ENCODE measurements at regions not wholly inside any gene's neighbourhood (a gene's known extent, or its start where the extent isn't known, plus 50 kb on each side); places are given as distances from the start of the nearest gene placed in this dataset.

- Histone ChIP-seq H3K4me3 (no peak overlapping the region), H3K27ac (no peak overlapping the region), H3K9me3 (no peaks in the 10 kb centered on the region), H3K27me3 (no peaks in the 10 kb centered on the region), H3K36me3 (replicated peaks in 1 of 2; ENCODE audit: insufficient read depth in 1 of 2, low read depth in 2 of 2) (no peaks in the 10 kb centered on the region), H3K4me1 (no peaks in the 10 kb centered on the region)
- WGBS, 2 donors = 52 to 56% methylated on average over 1 of the region's 1 CpG
- intact Hi-C loops (cut with DNase I) = no loop called here
- DNase-seq (no peak), ATAC-seq (no peak)
- no peak for TF ChIP-seq POLR2A (IDR thresholded peaks at IDR 0.05)
- TF ChIP-seq CTCF (IDR thresholded peaks at IDR 0.05) = no peak
Observed at GRCh38 chr3:22777834-22778233, 425.3 kb upstream of the UBE2E2 start.

GRCh38 chr3:22779737-22780136 lies 423.4 kb upstream of the UBE2E2 start:
- 37 to 44% methylated on average over 2 of the region's 2 CpGs for WGBS, 2 donors

GRCh38 chr3:22792533-22792932 lies 410.6 kb upstream of the UBE2E2 start:
- 36 to 54% methylated on average over 5 of the region's 5 CpGs for WGBS, 2 donors
- ATAC-seq = no peak
- no peak for DNase-seq
- Histone ChIP-seq H3K27ac (no peak overlapping the region), H3K4me3 (no peak overlapping the region), H3K4me1 (no peaks in the 10 kb centered on the region), H3K9me3 (no peaks in the 10 kb centered on the region), H3K36me3 (replicated peaks in 1 of 2; ENCODE audit: insufficient read depth in 1 of 2, low read depth in 2 of 2) (no peaks in the 10 kb centered on the region), H3K27me3 (no peaks in the 10 kb centered on the region)
- TF ChIP-seq POLR2A (IDR thresholded peaks at IDR 0.05) (no peak), CTCF (IDR thresholded peaks at IDR 0.05) (no peak)
- intact Hi-C loops (cut with DNase I) = no loop called here

More at GRCh38 chr3:22779737-22780136, 423.4 kb upstream of the UBE2E2 start:
- DNase-seq = no peak
- no peaks in the 10 kb centered on the region for H3K9me3 ChIP-seq
- intact Hi-C loops (cut with DNase I) = no loop called here
- no peaks in the 10 kb centered on the region for H3K27me3 ChIP-seq
- TF ChIP-seq CTCF (IDR thresholded peaks at IDR 0.05) (no peak), POLR2A (IDR thresholded peaks at IDR 0.05) (no peak)
- no peak for ATAC-seq
- no peak overlapping the region for H3K27ac ChIP-seq
- no peak overlapping the region for H3K4me3 ChIP-seq
- H3K4me1 ChIP-seq = no peaks in the 10 kb centered on the region
- no peaks in the 10 kb centered on the region for H3K36me3 ChIP-seq (replicated peaks in 1 of 2; ENCODE audit: insufficient read depth in 1 of 2, low read depth in 2 of 2)

- no peak overlapping the region for H3K27ac ChIP-seq
- H3K36me3 ChIP-seq (replicated peaks in 1 of 2; ENCODE audit: insufficient read depth in 1 of 2, low read depth in 2 of 2) = no peaks in the 10 kb centered on the region
- H3K9me3 ChIP-seq = no peaks in the 10 kb centered on the region
- intact Hi-C loops (cut with DNase I) = no loop called here
- no peaks in the 10 kb centered on the region for H3K27me3 ChIP-seq
- WGBS, 2 donors = 53 to 64% methylated on average over 2 of the region's 2 CpGs
- H3K4me3 ChIP-seq = no peak overlapping the region
- no peak for TF ChIP-seq POLR2A (IDR thresholded peaks at IDR 0.05)
- TF ChIP-seq CTCF (IDR thresholded peaks at IDR 0.05) = no peak
- no peaks in the 10 kb centered on the region for H3K4me1 ChIP-seq
- ATAC-seq (no peak), DNase-seq (no peak)
Observed at GRCh38 chr3:22795917-22796316, 407.2 kb upstream of the UBE2E2 start.

GRCh38 chr3:22798461-22798860 lies 404.7 kb upstream of the UBE2E2 start:
- intact Hi-C loops (cut with DNase I) = no loop called here
- no peaks in the 10 kb centered on the region for H3K4me1 ChIP-seq
- WGBS, 2 donors = 56% methylated on average over 3 of the region's 3 CpGs
- DNase-seq (no peak), ATAC-seq (no peak)
- no peaks in the 10 kb centered on the region for H3K27me3 ChIP-seq
- no peak overlapping the region for H3K27ac ChIP-seq
- H3K4me3 ChIP-seq = no peak overlapping the region
- H3K9me3 ChIP-seq = no peaks in the 10 kb centered on the region
- H3K36me3 ChIP-seq (replicated peaks in 1 of 2; ENCODE audit: insufficient read depth in 1 of 2, low read depth in 2 of 2) = no peaks in the 10 kb centered on the region
- TF ChIP-seq CTCF (IDR thresholded peaks at IDR 0.05) = no peak
- TF ChIP-seq POLR2A (IDR thresholded peaks at IDR 0.05) = no peak
